ENCODE measurements at regions not wholly inside any gene's neighbourhood (a gene's known extent, or its start where the extent isn't known, plus 50 kb on each side); places are given as distances from the start of the nearest gene placed in this dataset.
"Not testable (repeated sequence)": the region's sequence is repeated elsewhere in the genome, so short reads cannot be mapped to it uniquely, and the experiment has no call there.

DNA sequence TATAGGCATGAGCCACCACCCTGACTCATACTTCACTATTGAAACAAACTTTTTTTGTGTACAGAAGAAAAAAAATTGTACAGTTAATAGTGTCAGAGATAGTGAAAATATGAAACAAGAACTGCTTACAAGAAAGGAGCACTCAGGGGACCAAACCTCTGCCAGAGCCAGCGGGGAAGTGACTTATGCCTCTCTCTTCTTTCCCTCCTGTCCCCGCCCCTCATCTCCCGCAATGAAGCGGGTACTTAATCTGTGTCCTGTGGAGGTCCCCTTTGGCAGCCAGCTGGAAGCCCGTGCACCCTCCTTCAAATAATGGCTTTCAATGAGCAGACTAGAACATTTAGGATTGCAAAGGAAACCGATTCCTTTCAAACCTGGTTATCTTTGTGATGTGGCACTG lies 51.5 kb downstream of the PPIAL4A start:
- not testable (repeated sequence) for H3K9ac ChIP-seq (ENCODE audit: low read depth in 1 of 2, low read length in 2 of 2)

GRCh38 chr1:120941836-120942217 lies 52.3 kb downstream of the PPIAL4A start:
- H3K27me3 ChIP-seq (ENCODE audit: control insufficient read depth in 2 of 2, insufficient read depth in 2 of 2, low read length in 2 of 2); H3K9me3 ChIP-seq (ENCODE audit: control insufficient read depth in 2 of 2, low read length in 2 of 2); H3K36me3 ChIP-seq (ENCODE audit: control insufficient read depth in 2 of 2, insufficient read depth in 2 of 2, low read length in 2 of 2); H3K4me1 ChIP-seq (ENCODE audit: control insufficient read depth in 2 of 2, insufficient read depth in 2 of 2, low read length in 2 of 2): not testable (repeated sequence)
- Histone ChIP-seq H3K27ac (ENCODE audit: low read depth in 2 of 2, low read length in 2 of 2) (peak overlapping the region; percentile 74 to 79), H3K9ac (ENCODE audit: low read depth in 1 of 2, low read length in 2 of 2) (peak overlapping the region; percentile 72 to 77), H3K4me3 (ENCODE audit: low read length in 2 of 2) (peak overlapping the region; percentile 72 to 75)

More for the DNA sequence above, 51.5 kb downstream of the PPIAL4A start:
- H3K27ac ChIP-seq (ENCODE audit: low read depth in 2 of 2, low read length in 2 of 2); H3K27me3 ChIP-seq (ENCODE audit: control insufficient read depth in 2 of 2, insufficient read depth in 2 of 2, low read length in 2 of 2); H3K4me3 ChIP-seq (ENCODE audit: low read length in 2 of 2); H3K36me3 ChIP-seq (ENCODE audit: control insufficient read depth in 2 of 2, insufficient read depth in 2 of 2, low read length in 2 of 2); H3K4me1 ChIP-seq (ENCODE audit: control insufficient read depth in 2 of 2, insufficient read depth in 2 of 2, low read length in 2 of 2); H3K9me3 ChIP-seq (ENCODE audit: control insufficient read depth in 2 of 2, low read length in 2 of 2): not testable (repeated sequence)

DNA sequence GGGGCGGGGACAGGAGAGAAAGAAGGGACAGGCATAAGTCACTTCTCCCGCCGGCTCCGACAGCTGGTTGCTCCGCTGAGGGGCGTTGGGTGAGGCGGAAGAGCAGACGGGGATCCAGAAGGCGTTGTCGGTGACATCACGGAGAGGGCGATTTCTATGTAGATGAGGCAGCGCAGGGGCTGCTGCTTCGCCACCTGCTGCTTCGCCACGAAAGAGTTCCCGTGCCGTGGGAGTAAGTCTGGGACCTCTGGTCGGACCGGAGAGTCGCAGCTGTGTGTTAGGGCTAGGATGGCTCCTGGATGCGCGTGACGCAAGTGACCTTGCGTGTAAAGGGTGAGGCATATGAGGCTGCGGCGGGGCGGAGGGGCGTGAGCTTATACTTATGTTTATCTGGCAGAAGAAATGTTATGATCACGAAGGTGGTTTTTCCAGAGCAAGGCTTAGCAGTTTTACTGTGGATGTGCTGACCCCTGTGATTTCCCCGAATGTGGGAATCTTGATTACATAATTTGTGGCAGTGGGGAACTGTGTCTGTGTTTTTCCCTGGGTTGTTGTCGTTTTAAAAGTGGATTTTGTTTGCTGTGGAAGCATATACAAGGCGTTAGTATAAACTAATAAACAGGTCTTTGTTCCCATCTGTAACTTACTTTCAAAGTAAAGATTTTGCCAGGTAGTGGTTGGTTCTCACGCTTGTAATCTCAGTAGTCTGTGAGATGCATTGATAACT lies 52.8 kb downstream of the PPIAL4A start:
- not testable (repeated sequence) for H3K4me1 ChIP-seq (ENCODE audit: control insufficient read depth in 2 of 2, insufficient read depth in 2 of 2, low read length in 2 of 2); H3K36me3 ChIP-seq (ENCODE audit: control insufficient read depth in 2 of 2, insufficient read depth in 2 of 2, low read length in 2 of 2); H3K27me3 ChIP-seq (ENCODE audit: control insufficient read depth in 2 of 2, insufficient read depth in 2 of 2, low read length in 2 of 2); H3K9me3 ChIP-seq (ENCODE audit: control insufficient read depth in 2 of 2, low read length in 2 of 2)
- H3K27ac ChIP-seq (ENCODE audit: low read depth in 2 of 2, low read length in 2 of 2): peak overlapping the region; percentile 74 to 79
- peak overlapping the region; percentile 72 to 77 for H3K9ac ChIP-seq (ENCODE audit: low read depth in 1 of 2, low read length in 2 of 2)
- peak overlapping the region; percentile 72 to 75 for H3K4me3 ChIP-seq (ENCODE audit: low read length in 2 of 2)

GRCh38 chr1:120942945-120943319 lies 53.4 kb downstream of the PPIAL4A start:
- H3K27ac ChIP-seq (ENCODE audit: low read depth in 2 of 2, low read length in 2 of 2); H3K9ac ChIP-seq (ENCODE audit: low read depth in 1 of 2, low read length in 2 of 2); H3K9me3 ChIP-seq (ENCODE audit: control insufficient read depth in 2 of 2, low read length in 2 of 2); H3K27me3 ChIP-seq (ENCODE audit: control insufficient read depth in 2 of 2, insufficient read depth in 2 of 2, low read length in 2 of 2); H3K4me3 ChIP-seq (ENCODE audit: low read length in 2 of 2); H3K4me1 ChIP-seq (ENCODE audit: control insufficient read depth in 2 of 2, insufficient read depth in 2 of 2, low read length in 2 of 2); H3K36me3 ChIP-seq (ENCODE audit: control insufficient read depth in 2 of 2, insufficient read depth in 2 of 2, low read length in 2 of 2): not testable (repeated sequence)

- not testable (repeated sequence) for H3K27me3 ChIP-seq (ENCODE audit: control insufficient read depth in 2 of 2, insufficient read depth in 2 of 2, low read length in 2 of 2); H3K9ac ChIP-seq (ENCODE audit: low read depth in 1 of 2, low read length in 2 of 2)
Measured at GRCh38 chr1:120944691-120945090, 55.1 kb downstream of the PPIAL4A start.

GRCh38 chr1:120945122-120945521 lies 55.6 kb downstream of the PPIAL4A start:
- H3K4me1 ChIP-seq (ENCODE audit: control insufficient read depth in 2 of 2, insufficient read depth in 2 of 2, low read length in 2 of 2); H3K4me3 ChIP-seq (ENCODE audit: low read length in 2 of 2); H3K9me3 ChIP-seq (ENCODE audit: control insufficient read depth in 2 of 2, low read length in 2 of 2); H3K27ac ChIP-seq (ENCODE audit: low read depth in 2 of 2, low read length in 2 of 2); H3K27me3 ChIP-seq (ENCODE audit: control insufficient read depth in 2 of 2, insufficient read depth in 2 of 2, low read length in 2 of 2); H3K9ac ChIP-seq (ENCODE audit: low read depth in 1 of 2, low read length in 2 of 2); H3K36me3 ChIP-seq (ENCODE audit: control insufficient read depth in 2 of 2, insufficient read depth in 2 of 2, low read length in 2 of 2): not testable (repeated sequence)

More at GRCh38 chr1:120944691-120945090, 55.1 kb downstream of the PPIAL4A start:
- H3K27ac ChIP-seq (ENCODE audit: low read depth in 2 of 2, low read length in 2 of 2); H3K4me3 ChIP-seq (ENCODE audit: low read length in 2 of 2); H3K4me1 ChIP-seq (ENCODE audit: control insufficient read depth in 2 of 2, insufficient read depth in 2 of 2, low read length in 2 of 2); H3K9me3 ChIP-seq (ENCODE audit: control insufficient read depth in 2 of 2, low read length in 2 of 2); H3K36me3 ChIP-seq (ENCODE audit: control insufficient read depth in 2 of 2, insufficient read depth in 2 of 2, low read length in 2 of 2): not testable (repeated sequence)

DNA sequence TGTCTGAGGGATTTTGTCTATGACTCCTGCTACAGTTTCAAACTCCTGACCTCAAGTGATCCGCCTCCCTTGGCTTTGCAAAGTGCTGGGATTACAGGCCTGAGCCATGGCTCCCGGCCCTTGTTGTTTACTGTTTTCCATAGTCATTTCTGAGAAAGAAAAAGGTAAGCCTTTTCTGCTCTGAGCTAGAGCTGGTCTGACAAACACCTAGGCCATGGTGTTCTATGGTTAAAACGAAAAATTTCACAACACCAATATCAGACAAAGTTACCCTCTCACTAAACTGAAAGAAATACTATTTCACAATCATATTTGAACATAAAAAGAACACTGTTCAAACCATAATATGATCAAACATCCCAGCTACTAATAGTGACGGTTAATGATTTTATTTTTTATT lies 57.5 kb downstream of the PPIAL4A start:
- H3K4me3 ChIP-seq (ENCODE audit: low read length in 2 of 2); H3K9me3 ChIP-seq (ENCODE audit: control insufficient read depth in 2 of 2, low read length in 2 of 2); H3K27me3 ChIP-seq (ENCODE audit: control insufficient read depth in 2 of 2, insufficient read depth in 2 of 2, low read length in 2 of 2); H3K27ac ChIP-seq (ENCODE audit: low read depth in 2 of 2, low read length in 2 of 2); H3K9ac ChIP-seq (ENCODE audit: low read depth in 1 of 2, low read length in 2 of 2); H3K36me3 ChIP-seq (ENCODE audit: control insufficient read depth in 2 of 2, insufficient read depth in 2 of 2, low read length in 2 of 2); H3K4me1 ChIP-seq (ENCODE audit: control insufficient read depth in 2 of 2, insufficient read depth in 2 of 2, low read length in 2 of 2): not testable (repeated sequence)

GRCh38 chr1:120949724-120950123 lies 60.2 kb downstream of the PPIAL4A start:
- not testable (repeated sequence) for H3K4me1 ChIP-seq (ENCODE audit: control insufficient read depth in 2 of 2, insufficient read depth in 2 of 2, low read length in 2 of 2); H3K9ac ChIP-seq (ENCODE audit: low read depth in 1 of 2, low read length in 2 of 2); H3K9me3 ChIP-seq (ENCODE audit: control insufficient read depth in 2 of 2, low read length in 2 of 2); H3K27ac ChIP-seq (ENCODE audit: low read depth in 2 of 2, low read length in 2 of 2); H3K36me3 ChIP-seq (ENCODE audit: control insufficient read depth in 2 of 2, insufficient read depth in 2 of 2, low read length in 2 of 2); H3K4me3 ChIP-seq (ENCODE audit: low read length in 2 of 2); H3K27me3 ChIP-seq (ENCODE audit: control insufficient read depth in 2 of 2, insufficient read depth in 2 of 2, low read length in 2 of 2)

- H3K9me3 ChIP-seq (ENCODE audit: control insufficient read depth in 2 of 2, low read length in 2 of 2); H3K27ac ChIP-seq (ENCODE audit: low read depth in 2 of 2, low read length in 2 of 2); H3K9ac ChIP-seq (ENCODE audit: low read depth in 1 of 2, low read length in 2 of 2); H3K4me3 ChIP-seq (ENCODE audit: low read length in 2 of 2); H3K4me1 ChIP-seq (ENCODE audit: control insufficient read depth in 2 of 2, insufficient read depth in 2 of 2, low read length in 2 of 2); H3K36me3 ChIP-seq (ENCODE audit: control insufficient read depth in 2 of 2, insufficient read depth in 2 of 2, low read length in 2 of 2); H3K27me3 ChIP-seq (ENCODE audit: control insufficient read depth in 2 of 2, insufficient read depth in 2 of 2, low read length in 2 of 2): not testable (repeated sequence)
Measured at GRCh38 chr1:120950633-120951032, 61.1 kb downstream of the PPIAL4A start.

DNA sequence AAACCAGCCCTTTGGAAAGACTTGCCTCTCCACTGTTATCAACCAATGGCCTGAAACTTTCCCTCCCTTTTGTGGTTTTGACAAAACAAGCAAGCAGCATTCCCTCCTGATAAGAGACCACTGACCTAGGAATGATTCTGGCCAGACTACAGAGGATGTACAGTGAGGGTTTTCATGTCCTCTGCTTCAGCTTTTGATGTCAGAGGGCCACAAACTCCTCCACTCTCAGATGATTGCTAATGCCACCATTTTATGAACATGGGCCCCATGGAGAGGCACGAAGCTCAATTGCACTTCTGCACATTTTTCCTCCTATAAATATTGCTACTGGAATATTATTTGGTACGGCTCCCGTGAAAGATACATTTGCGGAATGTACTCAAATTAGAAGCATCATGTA lies 61.5 kb downstream of the PPIAL4A start:
- not testable (repeated sequence) for H3K9me3 ChIP-seq (ENCODE audit: control insufficient read depth in 2 of 2, low read length in 2 of 2); H3K27me3 ChIP-seq (ENCODE audit: control insufficient read depth in 2 of 2, insufficient read depth in 2 of 2, low read length in 2 of 2); H3K4me3 ChIP-seq (ENCODE audit: low read length in 2 of 2); H3K27ac ChIP-seq (ENCODE audit: low read depth in 2 of 2, low read length in 2 of 2); H3K36me3 ChIP-seq (ENCODE audit: control insufficient read depth in 2 of 2, insufficient read depth in 2 of 2, low read length in 2 of 2); H3K4me1 ChIP-seq (ENCODE audit: control insufficient read depth in 2 of 2, insufficient read depth in 2 of 2, low read length in 2 of 2); H3K9ac ChIP-seq (ENCODE audit: low read depth in 1 of 2, low read length in 2 of 2)

Measured in mucosa of rectum (tissue), 2 donors.